Uterus (tissue), 2 donors: ENCODE measurements at regions not wholly inside any gene's neighbourhood (a gene's known extent, or its start where the extent isn't known, plus 50 kb on each side); places are given as distances from the start of the nearest gene placed in this dataset.

Experiments
- CTCF ChIP-seq, 4 experiments: fragments of 200-600 bp in 2 of 4; fragments of 450-650 bp in 2 of 4; sonication (generic) in 2 of 4; IDR thresholded peaks; one replicate each; pipeline ENCODE4 v1.5.1; 2016 to 2019; ENCODE audit warnings: antibody characterized with exemption in 4 of 4, mild to moderate bottlenecking in 2 of 4, moderate library complexity in 1 of 4
- POLR2A ChIP-seq, 2 donors: fragments of 450-650 bp; IDR thresholded peaks; one replicate each; pipeline ENCODE4 v1.6.1; 2016; ENCODE audit warnings: antibody characterized with exemption in 2 of 2, mild to moderate bottlenecking in 1 of 2, moderate library complexity in 1 of 2

- no peak for TF ChIP-seq POLR2A (IDR thresholded peaks at IDR 0.05)
- TF ChIP-seq CTCF (IDR thresholded peaks at IDR 0.05): no peak
Measured at GRCh38 chr5:57576317-57576716, 93.7 kb upstream of the ACTBL2 start.
